ENCODE measurements at regions not wholly inside any gene's neighbourhood (a gene's known extent, or its start where the extent isn't known, plus 50 kb on each side); places are given as distances from the start of the nearest gene placed in this dataset.

GRCh38 chr9:118238139-118238538 lies 533.9 kb downstream of the TLR4 start:
- Histone ChIP-seq H3K79me2 (ENCODE audit: control insufficient read depth, insufficient read depth, low read length) (no peaks in the 10 kb centered on the region), H3K4me2 (ENCODE audit: extremely low read depth, insufficient read depth, low read length) (no peak overlapping the region), H2AFZ (ENCODE audit: low read length) (no peak overlapping the region), H3K4me1 (ENCODE audit: control insufficient read depth, extremely low read depth, insufficient read depth, low read length) (no peaks in the 10 kb centered on the region), H3K36me3 (ENCODE audit: control insufficient read depth, insufficient read depth, low read length) (no peaks in the 10 kb centered on the region), H3K27ac (ENCODE audit: insufficient read depth, low read length) (no peak overlapping the region), H3K4me3 (replicated peaks in 1 of 4; ENCODE audit: control extremely low read depth in 1 of 4, insufficient read depth in 1 of 4, low read depth in 3 of 4, low read length in 4 of 4) (no peak overlapping the region), H3K27me3 (ENCODE audit: control insufficient read depth, insufficient read depth, low read length) (no peaks in the 10 kb centered on the region), H3K9ac (ENCODE audit: insufficient read depth, low read length) (no peak overlapping the region), H3K9me3 (ENCODE audit: control insufficient read depth, insufficient read depth, low read depth, low read length) (no peaks in the 10 kb centered on the region), H4K20me1 (ENCODE audit: control insufficient read depth, extremely low read depth, insufficient read depth, low read length) (no peaks in the 10 kb centered on the region)
- TF ChIP-seq CTCF (conservative IDR thresholded peaks at IDR 0.05 in 1 of 2, IDR thresholded peaks at IDR 0.05 in 1 of 2; ENCODE audit: low read depth in 1 of 2, low read length in 2 of 2) (no peak), EZH2 (IDR thresholded peaks at IDR 0.05; ENCODE audit: low read length, missing control alignments) (no peak)
- DNase-seq (ENCODE audit: low read depth in 2 of 2) = no peak

- Histone ChIP-seq H3K4me1 (ENCODE audit: control insufficient read depth, extremely low read depth, insufficient read depth, low read length) (no peaks in the 10 kb centered on the region), H3K9me3 (ENCODE audit: control insufficient read depth, insufficient read depth, low read depth, low read length) (no peaks in the 10 kb centered on the region), H3K27ac (ENCODE audit: insufficient read depth, low read length) (no peak overlapping the region), H3K4me2 (ENCODE audit: extremely low read depth, insufficient read depth, low read length) (no peak overlapping the region), H2AFZ (ENCODE audit: low read length) (no peak overlapping the region), H3K9ac (ENCODE audit: insufficient read depth, low read length) (no peak overlapping the region), H3K79me2 (ENCODE audit: control insufficient read depth, insufficient read depth, low read length) (no peaks in the 10 kb centered on the region), H3K27me3 (ENCODE audit: control insufficient read depth, insufficient read depth, low read length) (no peaks in the 10 kb centered on the region), H4K20me1 (ENCODE audit: control insufficient read depth, extremely low read depth, insufficient read depth, low read length) (no peaks in the 10 kb centered on the region), H3K36me3 (ENCODE audit: control insufficient read depth, insufficient read depth, low read length) (no peaks in the 10 kb centered on the region), H3K4me3 (replicated peaks in 1 of 4; ENCODE audit: control extremely low read depth in 1 of 4, insufficient read depth in 1 of 4, low read depth in 3 of 4, low read length in 4 of 4) (no peak overlapping the region)
- TF ChIP-seq CTCF (conservative IDR thresholded peaks at IDR 0.05 in 1 of 2, IDR thresholded peaks at IDR 0.05 in 1 of 2; ENCODE audit: low read depth in 1 of 2, low read length in 2 of 2) (no peak), EZH2 (IDR thresholded peaks at IDR 0.05; ENCODE audit: low read length, missing control alignments) (no peak)
- DNase-seq (ENCODE audit: low read depth in 2 of 2) = no peak
Observed at GRCh38 chr9:118252027-118252426, 547.8 kb downstream of the TLR4 start.

- no peak for DNase-seq (ENCODE audit: low read depth in 2 of 2)
- H3K4me3 ChIP-seq (replicated peaks in 1 of 4; ENCODE audit: control extremely low read depth in 1 of 4, insufficient read depth in 1 of 4, low read depth in 3 of 4, low read length in 4 of 4) = no peak overlapping the region
- no peak overlapping the region for H3K9ac ChIP-seq (ENCODE audit: insufficient read depth, low read length)
- no peaks in the 10 kb centered on the region for H3K36me3 ChIP-seq (ENCODE audit: control insufficient read depth, insufficient read depth, low read length)
- no peaks in the 10 kb centered on the region for H3K4me1 ChIP-seq (ENCODE audit: control insufficient read depth, extremely low read depth, insufficient read depth, low read length)
- no peaks in the 10 kb centered on the region for H3K9me3 ChIP-seq (ENCODE audit: control insufficient read depth, insufficient read depth, low read depth, low read length)
- H3K4me2 ChIP-seq (ENCODE audit: extremely low read depth, insufficient read depth, low read length) = no peak overlapping the region
- no peak overlapping the region for H3K27ac ChIP-seq (ENCODE audit: insufficient read depth, low read length)
- H2AFZ ChIP-seq (ENCODE audit: low read length) = no peak overlapping the region
- no peak for TF ChIP-seq CTCF (conservative IDR thresholded peaks at IDR 0.05 in 1 of 2, IDR thresholded peaks at IDR 0.05 in 1 of 2; ENCODE audit: low read depth in 1 of 2, low read length in 2 of 2)
- TF ChIP-seq EZH2 (IDR thresholded peaks at IDR 0.05; ENCODE audit: low read length, missing control alignments) = no peak
- H3K27me3 ChIP-seq (ENCODE audit: control insufficient read depth, insufficient read depth, low read length) = no peaks in the 10 kb centered on the region
- H3K79me2 ChIP-seq (ENCODE audit: control insufficient read depth, insufficient read depth, low read length) = no peaks in the 10 kb centered on the region
- H4K20me1 ChIP-seq (ENCODE audit: control insufficient read depth, extremely low read depth, insufficient read depth, low read length) = no peaks in the 10 kb centered on the region
Observed at GRCh38 chr9:118262191-118262590, 558.0 kb downstream of the TLR4 start.
